ENCODE measurements at regions not wholly inside any gene's neighbourhood (a gene's known extent, or its start where the extent isn't known, plus 50 kb on each side); places are given as distances from the start of the nearest gene placed in this dataset.

GRCh38 chr15:92565351-92566125 lies 90.0 kb downstream of the FAM174B start:
- DNase-seq (no peak), ATAC-seq (no peak)
- Histone ChIP-seq H3K9me3 (no peaks in the 10 kb centered on the region), H3K4me3 (no peak overlapping the region), H3K36me3 (replicated peaks in 1 of 2; ENCODE audit: insufficient read depth in 1 of 2, low read depth in 2 of 2) (no peaks in the 10 kb centered on the region), H3K27ac (no peak overlapping the region), H3K27me3 (no peaks in the 10 kb centered on the region), H3K4me1 (no peaks in the 10 kb centered on the region)
- intact Hi-C loops (cut with DNase I): no loop called here
- TF ChIP-seq CTCF (IDR thresholded peaks at IDR 0.05) (no peak), POLR2A (IDR thresholded peaks at IDR 0.05) (no peak)
- WGBS, 2 donors: 84 to 94% methylated on average over 5 of the region's 5 CpGs

GRCh38 chr15:92561754-92562153 lies 93.8 kb downstream of the FAM174B start:
- Histone ChIP-seq H3K4me1 (no peaks in the 10 kb centered on the region), H3K27me3 (no peaks in the 10 kb centered on the region), H3K36me3 (replicated peaks in 1 of 2; ENCODE audit: insufficient read depth in 1 of 2, low read depth in 2 of 2) (no peaks in the 10 kb centered on the region), H3K9me3 (no peaks in the 10 kb centered on the region), H3K27ac (no peak overlapping the region), H3K4me3 (no peak overlapping the region)
- intact Hi-C loops (cut with DNase I): no loop called here
- TF ChIP-seq POLR2A (IDR thresholded peaks at IDR 0.05) (no peak), CTCF (IDR thresholded peaks at IDR 0.05) (no peak)
- no peak for DNase-seq
- WGBS, 2 donors: 82 to 84% methylated on average over 5 of the region's 5 CpGs
- ATAC-seq: no peak

GRCh38 chr15:92553317-92553716 lies 102.3 kb downstream of the FAM174B start:
- no peak overlapping the region for H3K4me3 ChIP-seq
- no peak overlapping the region for H3K27ac ChIP-seq
- TF ChIP-seq CTCF (IDR thresholded peaks at IDR 0.05): no peak
- no peak for TF ChIP-seq POLR2A (IDR thresholded peaks at IDR 0.05)
- H3K27me3 ChIP-seq: no peaks in the 10 kb centered on the region
- H3K4me1 ChIP-seq: no peaks in the 10 kb centered on the region
- intact Hi-C loops (cut with DNase I): no loop called here
- H3K9me3 ChIP-seq: no peaks in the 10 kb centered on the region
- H3K36me3 ChIP-seq (replicated peaks in 1 of 2; ENCODE audit: insufficient read depth in 1 of 2, low read depth in 2 of 2): no peaks in the 10 kb centered on the region
- WGBS, 2 donors: 81 to 100% methylated on average over 1 of the region's 1 CpG
- ATAC-seq: no peak
- no peak for DNase-seq

- DNase-seq (no peak), ATAC-seq (no peak)
- Histone ChIP-seq H3K36me3 (replicated peaks in 1 of 2; ENCODE audit: insufficient read depth in 1 of 2, low read depth in 2 of 2) (no peaks in the 10 kb centered on the region), H3K9me3 (no peaks in the 10 kb centered on the region), H3K4me3 (no peak overlapping the region), H3K27me3 (no peaks in the 10 kb centered on the region), H3K4me1 (no peaks in the 10 kb centered on the region), H3K27ac (no peak overlapping the region)
- TF ChIP-seq CTCF (IDR thresholded peaks at IDR 0.05) (no peak), POLR2A (IDR thresholded peaks at IDR 0.05) (no peak)
- intact Hi-C loops (cut with DNase I): no loop called here
These were observed 109.6 kb downstream of the FAM174B start for GRCh38 chr15:92545996-92546395.

Data from body of pancreas (tissue), 4 donors.